Pancreas (tissue), 10 donors: ENCODE measurements at regions not wholly inside any gene's neighbourhood (a gene's known extent, or its start where the extent isn't known, plus 50 kb on each side); places are given as distances from the start of the nearest gene placed in this dataset.

Source experiments
- ATAC-seq, 4 donors: fragments of 200-7000 bp; cut with Tn5 transposase; one replicate each; pipeline versions ENCODE4 v1.8.0 to v1.9.1; 2020; ENCODE audit warnings: mild to moderate bottlenecking in 4 of 4, moderate library complexity in 4 of 4
- DNase-seq, 6 donors: peaks; one replicate each; pipeline ENCODE4 v3.0.0-alpha.2; 2020
- FAIRE-seq: peaks from 2 replicates; lab custom pipeline; 2012; peaks lifted over from hg19 to GRCh38; lab: Jason Lieb, UNC
- H3K27ac ChIP-seq, 4 donors: fragments of 200-600 bp; sonication (generic); 1 replicate in 3 of 4; 2 replicates in 1 of 4; pipeline versions ENCODE4 v1.5.0 to v1.8.0; 2020
- H3K27me3 ChIP-seq, 4 donors: fragments of 200-600 bp; one replicate each; pipeline ENCODE4 v1.8.0; 2021
- H3K36me3 ChIP-seq, 3 donors: fragments of 200-600 bp; sonication (generic) in 1 of 3; one replicate each; pipeline versions ENCODE4 v1.5.0 to v1.8.0; 2020 to 2021
- H3K4me1 ChIP-seq, 3 donors: fragments of 200-600 bp; one replicate each; pipeline ENCODE4 v1.8.0; 2021
- H3K4me3 ChIP-seq, 4 donors: fragments of 200-600 bp; sonication (generic) in 2 of 4; one replicate each; pipeline versions ENCODE4 v1.5.0 to v1.8.0; 2020 to 2021
- H3K9me3 ChIP-seq, 4 donors: fragments of 200-600 bp; one replicate each; pipeline ENCODE4 v1.8.0; 2021
- CTCF ChIP-seq, 4 donors: fragments of 200-600 bp; sonication (generic) in 3 of 4; IDR thresholded peaks; one replicate each; pipeline versions ENCODE4 v1.5.0 to v1.8.0; 2021; ENCODE audit warnings: antibody characterized with exemption in 4 of 4
- WGBS, 2 donors: extraction: QIAGEN DNeasy Blood & Tissue Kit; methylation state at CpG; one replicate each; pipeline ENCODE4 v1.1.7; 2013; 5-methylcytosine and 5-hydroxymethylcytosine counted together
- intact Hi-C, 3 donors: fragments of 100-400 bp; cut with DNase I; formaldehyde crosslinking; loops; one replicate each; pipeline versions ENCODE4 v1.11.1 to v1.14.2; 2022
- donor health status: healthy with polysubstance abuse.
- donor health status: DM: no; HTN: no; CAD: no; lungs with moderate emphysema.
- donor health status: DM: no; HTN: no; CAD: no.
- donor health status: control.
- donor health status: control.
- donor health status: Bipolar disorder and iron deficiency.
- donor health status: DM: yes; HTN: yes; CAD: no.
- donor health status: DM: no; HTN: no; CAD: no.
- donor health status: DM: no; HTN: no; CAD: no.
- donor health status: DM: yes; HTN: yes; CAD: no.

- TF ChIP-seq CTCF (IDR thresholded peaks at IDR 0.05): no peak
- DNase-seq (no peak), ATAC-seq (peak in 2 of 4 donors; percentile 31 to 51), FAIRE-seq (no peak)
- Histone ChIP-seq H3K36me3 (no peaks in the 10 kb centered on the region), H3K9me3 (no peaks in the 10 kb centered on the region), H3K4me1 (no peaks in the 10 kb centered on the region), H3K27ac (no peak overlapping the region), H3K27me3 (no peaks in the 10 kb centered on the region), H3K4me3 (no peak overlapping the region)
- intact Hi-C loops: no loop called here
- 52 to 64% methylated on average over 10 of the region's 10 CpGs for WGBS, 2 donors
Observed at GRCh38 chr10:121690152-121690848, 92.1 kb upstream of the FGFR2 start.

GRCh38 chr10:121687095-121687813 lies 89.0 kb upstream of the FGFR2 start:
- intact Hi-C loops: no loop called here
- ATAC-seq: no peak

GRCh38 chr10:121684276-121684675 lies 86.0 kb upstream of the FGFR2 start:
- intact Hi-C loops: no loop called here
- Histone ChIP-seq H3K4me3 (no peak overlapping the region), H3K27me3 (no peaks in the 10 kb centered on the region), H3K27ac (no peak overlapping the region), H3K36me3 (no peaks in the 10 kb centered on the region), H3K9me3 (no peaks in the 10 kb centered on the region), H3K4me1 (no peaks in the 10 kb centered on the region)
- DNase-seq (no peak), ATAC-seq (no peak), FAIRE-seq (no peak)
- TF ChIP-seq CTCF (IDR thresholded peaks at IDR 0.05): no peak
- 75 to 81% methylated on average over 8 of the region's 8 CpGs for WGBS, 2 donors

More at GRCh38 chr10:121687095-121687813, 89.0 kb upstream of the FGFR2 start:
- H3K9me3 ChIP-seq: no peaks in the 10 kb centered on the region
- no peaks in the 10 kb centered on the region for H3K36me3 ChIP-seq
- no peak for TF ChIP-seq CTCF (IDR thresholded peaks at IDR 0.05)
- H3K4me3 ChIP-seq: no peak overlapping the region
- FAIRE-seq: no peak
- no peaks in the 10 kb centered on the region for H3K27me3 ChIP-seq
- no peaks in the 10 kb centered on the region for H3K4me1 ChIP-seq
- 53 to 70% methylated on average over 11 of the region's 11 CpGs for WGBS, 2 donors
- no peak overlapping the region for H3K27ac ChIP-seq
- no peak for DNase-seq

- ATAC-seq: no peak
- TF ChIP-seq CTCF (IDR thresholded peaks at IDR 0.05): no peak
- intact Hi-C loops: no loop called here
Observed at GRCh38 chr10:121683816-121684215, 85.6 kb upstream of the FGFR2 start.

GRCh38 chr10:121683366-121683765 lies 85.1 kb upstream of the FGFR2 start:
- WGBS, 2 donors: 50 to 52% methylated on average over 5 of the region's 5 CpGs
- ATAC-seq: no peak
- no peak for TF ChIP-seq CTCF (IDR thresholded peaks at IDR 0.05)

More at GRCh38 chr10:121683816-121684215, 85.6 kb upstream of the FGFR2 start:
- no peaks in the 10 kb centered on the region for H3K36me3 ChIP-seq
- H3K4me3 ChIP-seq: no peak overlapping the region
- no peaks in the 10 kb centered on the region for H3K27me3 ChIP-seq
- no peak overlapping the region for H3K27ac ChIP-seq
- FAIRE-seq (no peak), DNase-seq (no peak)
- 75 to 76% methylated on average over 7 of the region's 7 CpGs for WGBS, 2 donors
- H3K9me3 ChIP-seq: no peaks in the 10 kb centered on the region
- no peaks in the 10 kb centered on the region for H3K4me1 ChIP-seq

More at GRCh38 chr10:121683366-121683765, 85.1 kb upstream of the FGFR2 start:
- no peaks in the 10 kb centered on the region for H3K9me3 ChIP-seq
- intact Hi-C loops: no loop called here
- H3K4me1 ChIP-seq: no peaks in the 10 kb centered on the region
- no peaks in the 10 kb centered on the region for H3K27me3 ChIP-seq
- H3K36me3 ChIP-seq: no peaks in the 10 kb centered on the region
- no peak for FAIRE-seq
- DNase-seq: no peak
- H3K4me3 ChIP-seq: no peak overlapping the region
- H3K27ac ChIP-seq: no peak overlapping the region
